ENCODE measurements at regions not wholly inside any gene's neighbourhood (a gene's known extent, or its start where the extent isn't known, plus 50 kb on each side); places are given as distances from the start of the nearest gene placed in this dataset.

GRCh38 chr10:2572611-2573010 is 494.7 kb upstream of the PFKP start:
- TF ChIP-seq CTCF (IDR thresholded peaks at IDR 0.05) (no peak), EZH2phosphoT487 (IDR thresholded peaks at IDR 0.05) (no peak)
